HG02884 (cell line): ENCODE measurements at regions not wholly inside any gene's neighbourhood (a gene's known extent, or its start where the extent isn't known, plus 50 kb on each side); places are given as distances from the start of the nearest gene placed in this dataset.

Experiments used
- ATAC-seq: cut with Tn5 transposase; IDR thresholded peaks from one replicate; pipeline ENCODE4 v1.9.1; 2021; ENCODE audit warnings: mild to moderate bottlenecking, moderate library complexity; ENCODE audit not compliant: unreplicated experiment

DNA sequence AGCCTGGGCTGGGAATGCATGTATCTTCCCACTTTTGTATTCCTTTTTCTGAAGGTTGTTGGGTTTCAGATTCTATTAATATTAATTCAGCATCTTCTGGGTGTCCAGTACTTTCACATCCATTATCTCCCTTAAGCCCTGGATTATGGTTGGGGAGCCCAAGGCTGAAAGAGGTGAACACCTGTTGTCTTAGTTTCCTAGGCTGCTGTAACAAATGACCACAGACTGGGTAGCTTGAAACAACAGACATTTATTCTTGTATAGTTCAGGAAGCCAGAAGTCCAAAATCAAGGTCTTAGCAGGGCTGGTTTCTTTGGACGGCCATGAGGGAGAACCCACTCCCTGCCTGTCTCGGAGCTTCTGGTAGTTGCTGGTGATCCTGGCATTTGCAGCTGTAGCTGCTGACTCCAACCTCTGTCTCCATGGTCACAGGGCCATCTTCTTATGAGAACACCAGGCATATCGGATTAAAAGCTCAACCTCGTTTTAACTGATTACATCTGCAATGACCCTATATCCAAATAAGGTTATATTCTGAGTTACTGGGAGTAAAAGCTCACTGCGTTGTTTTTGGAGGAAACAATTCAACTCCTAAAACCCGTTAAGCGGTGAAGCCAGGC is 68.2 kb upstream of the CLMN start:
- ATAC-seq = no peak

DNA sequence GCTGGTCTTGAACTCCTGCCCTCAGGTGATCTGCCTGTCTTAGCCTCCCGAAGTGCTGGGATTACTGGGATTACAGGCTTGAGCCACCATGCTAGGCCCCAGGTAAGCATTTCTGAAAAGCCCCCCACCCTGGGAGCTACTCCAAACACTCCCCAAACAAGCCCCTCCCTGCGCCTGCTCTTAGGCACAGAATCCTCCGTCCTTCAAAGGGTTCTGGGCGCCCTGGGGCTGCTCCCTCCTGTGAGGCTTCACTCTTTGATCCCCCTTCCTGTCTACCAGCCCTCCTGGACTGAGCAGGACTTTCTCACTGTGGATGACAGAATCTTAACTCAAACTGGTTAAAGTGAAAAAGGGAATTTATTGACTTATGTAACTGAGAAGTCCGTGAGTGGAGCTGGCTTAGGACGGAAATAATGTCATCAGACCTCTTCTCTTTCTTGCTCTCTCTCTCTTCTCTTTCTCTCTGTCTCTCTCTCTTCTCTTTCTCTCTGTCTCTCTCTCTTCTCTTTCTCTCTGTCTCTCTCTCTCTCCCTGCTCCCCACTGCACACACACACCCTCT is 66.9 kb upstream of the CLMN start:
- ATAC-seq = no peak

DNA sequence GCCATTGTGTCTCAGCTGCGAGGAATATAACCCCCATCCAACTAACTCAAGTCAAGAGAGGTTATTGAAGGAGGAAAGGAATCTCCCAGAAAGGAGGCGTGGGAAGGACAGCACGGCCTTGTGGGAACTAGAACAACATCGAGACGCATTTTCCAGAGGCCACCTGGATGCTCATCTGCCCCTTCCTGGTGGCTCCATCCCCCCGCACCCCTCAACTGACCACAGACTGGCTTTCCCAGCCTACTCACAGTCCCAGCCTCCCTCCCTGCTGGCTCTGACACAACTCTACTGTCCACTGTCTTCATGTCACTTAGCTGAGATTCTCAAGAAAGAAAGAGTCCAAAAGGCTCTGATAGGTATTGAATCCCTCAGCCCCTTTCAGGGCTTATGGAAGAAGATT is 66.0 kb upstream of the CLMN start:
- no peak for ATAC-seq

DNA sequence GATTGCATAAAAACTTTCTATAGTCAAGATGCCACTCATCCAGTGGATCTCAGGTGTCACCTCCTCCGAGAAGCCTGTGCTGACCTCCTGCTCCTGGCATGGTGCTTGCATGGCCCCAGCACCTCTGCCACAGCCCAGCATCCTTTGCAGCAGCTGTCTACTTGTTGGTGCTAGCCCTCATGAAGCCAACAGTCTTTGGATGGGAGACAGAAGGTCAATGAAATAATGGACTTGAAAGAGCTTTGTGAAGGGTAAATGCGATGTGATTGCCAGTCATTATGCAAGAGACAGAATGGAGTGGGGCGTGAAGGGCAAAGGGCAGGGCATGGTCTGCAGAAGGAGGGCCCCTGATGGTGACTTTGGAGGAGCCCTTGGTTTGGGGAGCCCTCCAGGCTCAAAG is 63.0 kb upstream of the CLMN start:
- ATAC-seq = no peak

DNA sequence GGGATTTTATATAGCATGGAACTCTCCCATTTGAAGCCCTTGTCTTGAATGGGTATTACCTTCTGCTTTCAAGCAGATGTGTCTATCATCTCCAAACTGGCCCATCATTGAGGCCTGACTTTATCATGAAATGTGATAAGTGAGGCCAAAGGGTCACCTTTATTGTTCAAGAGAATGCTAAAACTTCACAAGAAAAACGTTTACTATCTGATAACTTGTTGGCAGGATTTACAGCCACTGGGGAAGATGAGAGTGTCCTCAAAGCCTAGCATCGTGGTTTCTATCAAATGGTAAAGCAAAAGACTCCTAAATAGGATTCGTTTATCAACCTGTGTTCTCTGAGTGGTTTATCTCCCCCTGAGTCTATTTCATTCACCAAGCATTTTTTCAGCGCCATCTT is 62.0 kb upstream of the CLMN start:
- ATAC-seq = no peak

DNA sequence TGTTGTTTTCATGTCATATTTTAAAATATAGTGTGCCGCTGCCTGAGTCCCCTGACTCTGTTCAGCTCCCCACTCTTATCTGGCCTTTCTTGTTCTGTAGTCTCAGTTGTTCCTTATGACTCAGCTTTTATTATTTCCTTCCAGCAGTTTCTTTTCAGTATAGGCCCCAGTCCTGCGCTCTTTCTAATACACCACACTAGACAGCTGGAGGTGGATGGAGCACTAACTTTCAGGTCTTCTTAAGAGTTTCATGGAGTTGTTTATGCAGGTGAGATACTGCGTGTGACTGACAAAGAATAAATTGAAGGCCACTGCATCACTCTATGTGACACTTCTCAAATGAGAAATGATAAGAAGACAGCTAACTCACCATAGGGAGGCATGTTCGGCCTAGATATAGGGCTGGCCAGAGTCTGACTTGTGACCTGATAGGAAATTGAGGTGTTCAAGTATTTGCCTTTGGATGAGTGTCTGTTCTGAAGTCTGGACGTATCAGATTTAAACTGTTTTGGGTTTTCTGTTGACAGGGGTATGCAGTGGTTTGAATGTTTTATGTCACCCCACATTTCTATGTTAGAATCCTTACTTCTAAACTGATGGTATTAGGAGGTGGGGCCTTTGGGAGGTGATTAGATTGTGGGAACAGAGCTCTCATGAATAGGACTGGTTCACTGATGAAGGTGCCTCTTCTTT is 60.8 kb upstream of the CLMN start:
- ATAC-seq = no peak

DNA sequence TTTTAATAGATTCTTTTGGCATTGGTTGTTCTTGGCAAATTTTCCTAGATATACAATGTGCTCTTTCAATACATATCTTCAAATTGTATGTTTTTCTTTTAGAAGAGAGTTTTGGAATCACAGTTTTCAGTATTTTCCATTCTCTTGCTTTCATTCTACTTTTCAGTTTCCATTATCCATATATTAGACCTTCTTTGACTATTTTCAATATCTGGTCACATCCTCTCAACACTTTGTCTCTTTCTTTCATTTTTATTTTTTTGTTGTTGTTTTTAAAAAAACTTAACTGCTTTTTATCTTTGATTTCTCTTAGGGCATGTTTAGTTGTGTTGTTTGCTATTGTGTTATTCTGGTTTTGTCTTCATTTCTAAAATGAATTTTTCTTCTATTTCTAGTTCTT is 59.9 kb upstream of the CLMN start:
- no peak for ATAC-seq

DNA sequence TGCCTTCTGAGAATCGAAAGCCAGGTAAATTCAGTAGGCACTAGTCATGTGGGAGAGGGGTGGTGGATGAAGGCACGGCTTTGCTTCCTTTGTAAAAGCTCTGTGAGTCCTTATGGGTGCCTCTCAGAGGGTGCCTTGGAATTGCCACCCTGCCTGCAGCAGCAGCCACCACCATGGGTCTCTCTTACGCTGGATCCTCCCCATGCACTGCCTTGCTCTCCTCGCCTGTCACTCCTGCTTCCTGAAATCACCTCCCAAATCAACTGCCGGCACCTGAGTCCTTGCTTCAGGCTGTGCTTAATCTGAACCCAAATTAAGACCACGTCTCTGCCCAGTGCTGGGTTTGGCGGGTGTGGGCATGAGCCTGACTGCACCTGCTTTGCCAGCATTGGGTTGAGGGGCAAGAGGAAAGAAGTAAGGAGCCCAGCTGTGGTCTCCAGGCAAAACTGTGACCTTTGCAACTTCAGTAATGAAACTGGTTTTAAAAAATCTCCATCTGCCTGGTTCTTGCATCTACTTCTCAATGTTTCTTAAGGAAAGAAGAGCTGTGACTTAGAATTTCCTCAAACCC is 55.9 kb upstream of the CLMN start:
- no peak for ATAC-seq

DNA sequence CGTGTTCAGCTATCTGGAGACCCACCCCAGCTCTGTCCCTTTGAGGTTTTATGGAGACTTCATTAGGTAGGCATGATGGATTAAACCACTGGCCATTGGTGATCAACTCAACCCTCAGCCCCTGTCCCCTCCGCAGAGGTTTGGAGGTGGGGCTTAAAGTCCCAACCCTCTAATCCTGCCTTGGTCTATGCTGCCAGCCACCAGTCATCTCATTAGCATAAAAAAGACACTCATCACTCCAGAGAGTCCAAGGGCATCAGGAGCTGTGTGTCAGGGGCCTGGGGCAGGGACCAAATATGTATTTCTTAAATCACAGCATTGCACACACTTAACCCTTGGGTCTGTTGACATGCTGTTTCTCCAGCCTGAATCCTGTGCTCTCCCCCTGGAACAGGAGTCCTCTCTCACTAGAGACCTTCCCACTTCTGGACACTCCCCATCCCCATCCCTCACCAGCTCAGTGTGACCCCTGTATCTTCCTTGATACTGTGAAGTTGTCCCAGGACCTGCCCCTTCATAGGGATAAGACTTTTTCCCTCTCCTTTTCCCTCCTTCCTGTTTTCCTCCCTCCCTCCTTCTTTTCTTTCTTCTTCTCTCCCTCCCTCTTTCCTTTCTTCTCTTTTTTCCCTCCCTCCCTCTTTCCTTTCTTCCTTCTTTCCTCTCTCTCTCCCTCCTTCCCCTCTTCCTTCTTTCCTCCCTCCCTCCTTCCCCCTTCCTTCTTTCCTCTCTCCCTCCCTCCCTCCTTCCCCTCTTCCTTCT is 54.7 kb upstream of the CLMN start:
- ATAC-seq = no peak

DNA sequence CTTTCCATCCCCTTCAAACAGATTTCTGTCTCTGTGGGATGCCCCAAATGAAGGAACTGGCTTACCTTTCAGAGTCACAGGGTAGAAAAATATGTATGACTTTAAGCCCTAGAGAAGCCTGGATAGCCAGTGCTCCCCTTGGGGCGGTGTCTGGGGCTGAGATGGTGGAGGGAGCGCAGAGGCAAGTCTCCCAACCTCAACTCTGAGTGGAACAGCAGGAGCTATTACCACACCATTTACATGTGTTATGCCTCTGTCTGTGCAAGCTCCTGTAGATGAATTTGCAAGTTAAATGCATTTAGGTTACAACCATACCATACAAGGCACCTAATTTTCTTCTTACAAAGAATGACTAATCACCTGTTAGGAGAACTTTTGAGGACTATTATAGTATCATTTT is 50.4 kb upstream of the CLMN start:
- no peak for ATAC-seq
